ENCODE measurements at regions not wholly inside any gene's neighbourhood (a gene's known extent, or its start where the extent isn't known, plus 50 kb on each side); places are given as distances from the start of the nearest gene placed in this dataset.

DNA sequence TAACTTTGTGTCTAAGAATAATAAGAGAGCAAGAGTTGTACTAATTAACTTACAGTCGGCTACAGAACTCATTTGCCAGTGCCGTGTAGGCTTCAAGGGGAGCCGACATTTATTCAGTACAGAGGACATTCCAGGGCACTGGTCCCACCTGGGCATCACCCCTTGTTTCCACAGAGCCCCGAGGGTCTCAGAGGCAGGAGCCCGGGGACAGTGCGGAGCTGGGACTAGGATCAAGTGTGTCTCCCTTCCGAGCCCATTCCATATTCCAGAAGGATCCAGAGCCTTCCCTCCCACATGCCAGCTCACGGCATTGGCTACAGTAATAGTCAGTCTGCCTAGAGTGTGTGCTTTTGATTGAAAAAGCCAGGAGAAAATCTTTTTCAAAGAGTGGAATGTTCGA is 71.5 kb upstream of the CTDP1 start:
- TF ChIP-seq, protein P1, sequence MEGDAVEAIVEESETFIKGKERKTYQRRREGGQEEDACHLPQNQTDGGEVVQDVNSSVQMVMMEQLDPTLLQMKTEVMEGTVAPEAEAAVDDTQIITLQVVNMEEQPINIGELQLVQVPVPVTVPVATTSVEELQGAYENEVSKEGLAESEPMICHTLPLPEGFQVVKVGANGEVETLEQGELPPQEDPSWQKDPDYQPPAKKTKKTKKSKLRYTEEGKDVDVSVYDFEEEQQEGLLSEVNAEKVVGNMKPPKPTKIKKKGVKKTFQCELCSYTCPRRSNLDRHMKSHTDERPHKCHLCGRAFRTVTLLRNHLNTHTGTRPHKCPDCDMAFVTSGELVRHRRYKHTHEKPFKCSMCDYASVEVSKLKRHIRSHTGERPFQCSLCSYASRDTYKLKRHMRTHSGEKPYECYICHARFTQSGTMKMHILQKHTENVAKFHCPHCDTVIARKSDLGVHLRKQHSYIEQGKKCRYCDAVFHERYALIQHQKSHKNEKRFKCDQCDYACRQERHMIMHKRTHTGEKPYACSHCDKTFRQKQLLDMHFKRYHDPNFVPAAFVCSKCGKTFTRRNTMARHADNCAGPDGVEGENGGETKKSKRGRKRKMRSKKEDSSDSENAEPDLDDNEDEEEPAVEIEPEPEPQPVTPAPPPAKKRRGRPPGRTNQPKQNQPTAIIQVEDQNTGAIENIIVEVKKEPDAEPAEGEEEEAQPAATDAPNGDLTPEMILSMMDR (IDR thresholded peaks at IDR 0.05): no peak
- TF ChIP-seq POLR2A (IDR thresholded peaks at IDR 0.05): no peak
